HT1080 (cell line): ENCODE measurements at regions not wholly inside any gene's neighbourhood (a gene's known extent, or its start where the extent isn't known, plus 50 kb on each side); places are given as distances from the start of the nearest gene placed in this dataset.

Experiments used
- DNase-seq: peaks from one replicate; pipeline ENCODE4 v3.0.0-alpha.2; 2015; ENCODE audit warnings: low read depth

GRCh38 chr3:28738425-28738824 lies 389.8 kb upstream of the AZI2 start:
- no peak for DNase-seq

- DNase-seq = no peak
Measured at GRCh38 chr3:28739647-28740046, 391.0 kb upstream of the AZI2 start.

DNA sequence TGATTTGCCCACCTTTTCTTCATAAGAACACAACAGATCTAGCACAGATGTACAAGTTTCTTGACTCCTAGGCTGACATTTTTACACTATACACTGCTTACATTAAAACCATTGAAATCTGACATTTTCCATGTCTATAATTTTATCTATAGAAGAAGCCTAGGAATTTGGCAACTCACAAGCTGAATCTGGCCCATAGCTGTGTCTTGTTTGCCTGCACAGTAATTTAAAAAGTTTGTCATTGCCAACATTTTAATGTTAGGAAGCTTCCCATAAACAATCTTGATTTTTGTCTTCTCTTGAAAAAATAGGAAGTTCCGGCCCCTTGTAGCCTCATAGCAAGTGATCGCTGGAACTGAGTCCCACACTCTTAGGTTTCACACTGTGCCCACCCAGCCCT lies 394.6 kb upstream of the AZI2 start:
- DNase-seq = no peak

DNA sequence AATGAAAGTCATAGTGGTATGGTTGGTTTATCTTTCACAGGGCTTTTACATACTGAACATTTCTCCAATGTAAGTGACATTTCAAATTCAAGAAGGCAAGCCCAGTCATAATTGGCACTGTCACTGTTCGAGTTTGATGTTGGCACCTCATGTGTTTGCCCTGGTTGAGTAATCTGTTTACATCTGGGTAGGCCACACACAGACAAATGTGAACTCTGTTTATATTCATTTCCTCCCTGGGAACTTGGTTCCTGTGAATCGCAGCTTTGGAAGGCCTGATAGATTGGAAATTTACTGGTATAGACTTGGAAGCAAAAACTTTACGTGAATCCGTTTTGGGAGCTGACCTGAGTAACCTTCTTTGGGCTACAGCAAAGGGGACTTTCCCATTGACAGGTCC lies 395.2 kb upstream of the AZI2 start:
- DNase-seq = no peak

DNA sequence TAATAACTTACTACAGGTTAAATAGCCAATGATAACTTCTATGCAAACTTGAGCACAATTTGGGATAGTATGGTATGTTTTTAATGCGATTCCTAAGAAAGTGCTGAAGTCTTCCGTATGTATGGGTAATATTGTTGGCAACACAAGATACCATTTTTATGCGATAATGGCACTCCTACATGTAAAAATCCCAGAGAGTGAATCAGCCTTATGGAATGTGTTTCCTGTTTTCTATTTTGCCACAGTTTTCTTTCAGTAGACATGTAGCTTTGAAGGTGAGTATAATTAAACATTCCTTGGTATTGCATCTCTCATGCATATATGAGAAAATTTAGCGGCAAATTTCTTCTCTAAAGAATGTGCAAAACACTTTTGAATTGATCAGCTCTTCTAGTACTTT lies 396.8 kb upstream of the AZI2 start:
- DNase-seq = peak; percentile 34

DNA sequence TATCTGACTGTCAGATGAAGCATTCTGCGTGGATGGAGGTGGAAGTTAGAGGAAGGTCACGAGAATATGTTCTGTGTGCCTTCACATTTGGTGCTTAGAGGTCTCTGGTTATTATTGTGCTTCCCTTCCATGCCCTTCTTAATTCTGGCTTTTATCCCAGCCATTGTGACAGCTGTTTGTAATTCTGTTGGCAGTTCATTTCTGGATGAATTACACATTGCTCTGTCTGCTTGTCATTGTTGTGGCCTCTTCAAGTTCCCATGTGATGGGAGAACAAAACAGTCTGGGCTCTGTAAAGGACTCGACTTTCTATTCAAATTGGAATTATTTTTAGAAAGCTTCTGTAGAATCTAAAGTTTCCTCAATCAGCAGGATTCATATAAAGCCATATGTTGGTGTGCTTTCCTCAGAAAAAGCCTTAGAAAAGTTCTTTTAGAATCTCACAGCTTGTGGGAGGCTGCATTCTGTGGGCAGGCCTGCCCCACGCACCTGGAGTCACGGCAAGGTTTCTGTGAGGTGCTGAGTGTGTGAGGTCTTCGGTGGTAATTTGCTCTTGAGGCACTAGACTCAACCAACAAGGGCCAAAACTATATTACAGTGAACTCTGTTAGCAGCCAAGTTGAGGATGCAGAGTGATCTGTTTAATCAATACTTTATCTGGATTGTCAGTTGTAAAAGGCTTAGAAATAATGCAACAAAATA lies 397.4 kb upstream of the AZI2 start:
- DNase-seq = no peak

DNA sequence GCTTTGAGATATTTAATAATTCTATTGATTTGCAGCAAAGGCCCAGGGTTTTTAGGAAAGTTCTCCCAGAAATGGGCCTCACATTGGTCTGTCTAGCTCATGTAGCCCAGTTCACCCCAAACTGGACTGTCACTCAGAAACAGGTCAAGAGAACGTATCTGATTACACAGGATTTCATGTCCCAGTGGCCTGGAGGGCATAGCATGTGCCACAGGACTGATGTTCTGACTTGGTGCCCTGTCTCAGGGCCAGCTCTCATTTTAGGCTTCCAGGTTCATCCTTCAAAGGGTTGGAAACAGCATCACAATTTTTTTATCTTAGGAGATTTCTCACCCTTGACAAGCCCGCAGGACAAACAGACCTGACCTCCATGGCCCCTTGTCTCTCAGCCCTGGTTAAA lies 398.4 kb upstream of the AZI2 start:
- DNase-seq = no peak

GRCh38 chr3:28751864-28752263 lies 403.2 kb upstream of the AZI2 start:
- DNase-seq = no peak

DNA sequence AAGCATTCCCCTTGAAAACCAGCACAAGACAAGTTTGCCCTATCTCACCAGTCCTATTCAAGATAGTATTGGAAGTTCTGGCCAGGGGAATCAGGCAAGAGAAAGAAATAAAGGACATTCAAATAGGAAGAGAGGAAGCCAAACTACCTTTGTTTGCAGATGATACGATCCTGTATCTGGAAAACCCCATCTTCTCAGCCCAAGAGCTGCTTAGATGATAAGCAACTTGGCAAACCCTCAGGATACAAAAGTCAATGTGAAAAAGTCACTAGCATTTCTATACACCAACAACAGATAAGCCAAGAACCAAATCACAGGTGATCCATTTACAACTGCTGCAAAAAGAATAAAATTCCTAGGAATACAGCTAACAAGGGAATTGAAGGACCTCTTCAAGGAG lies 403.7 kb upstream of the AZI2 start:
- DNase-seq = no peak

GRCh38 chr3:28756056-28756455 lies 407.4 kb upstream of the AZI2 start:
- DNase-seq = no peak

GRCh38 chr3:28758115-28758514 lies 409.5 kb upstream of the AZI2 start:
- no peak for DNase-seq

DNA sequence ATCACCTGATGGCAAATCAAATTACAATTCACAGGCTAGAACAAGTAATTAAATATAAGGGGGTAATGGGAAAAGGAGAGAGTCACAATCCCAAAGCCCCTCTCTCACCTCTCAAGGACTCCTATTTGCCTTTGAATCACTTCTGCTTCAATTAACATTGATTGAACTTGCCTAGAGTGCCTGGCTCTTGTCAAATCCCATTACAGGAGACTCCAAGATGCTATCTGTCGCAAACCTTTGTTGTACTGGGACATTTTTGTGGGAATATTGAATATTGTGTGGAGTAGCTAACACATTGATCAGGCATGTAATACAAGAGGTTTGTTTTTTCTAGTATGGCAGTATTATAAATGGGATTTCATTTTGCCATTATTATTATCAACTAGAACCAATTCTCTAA lies 412.8 kb upstream of the AZI2 start:
- no peak for DNase-seq

- DNase-seq = no peak
Measured at GRCh38 chr3:28765194-28765593, 416.6 kb upstream of the AZI2 start.

- DNase-seq = no peak
Measured at GRCh38 chr3:28768439-28768838, 419.8 kb upstream of the AZI2 start.

- DNase-seq = no peak
Measured at GRCh38 chr3:28777806-28778475, 429.3 kb upstream of the AZI2 start.

GRCh38 chr3:28780480-28780879 lies 431.9 kb upstream of the AZI2 start:
- no peak for DNase-seq

- no peak for DNase-seq
Measured at GRCh38 chr3:28781053-28781452, 432.4 kb upstream of the AZI2 start.

- DNase-seq = no peak
Measured at GRCh38 chr3:28786446-28786845, 437.8 kb upstream of the AZI2 start.

- no peak for DNase-seq
Measured at GRCh38 chr3:28788571-28788970, 439.9 kb upstream of the AZI2 start.

DNA sequence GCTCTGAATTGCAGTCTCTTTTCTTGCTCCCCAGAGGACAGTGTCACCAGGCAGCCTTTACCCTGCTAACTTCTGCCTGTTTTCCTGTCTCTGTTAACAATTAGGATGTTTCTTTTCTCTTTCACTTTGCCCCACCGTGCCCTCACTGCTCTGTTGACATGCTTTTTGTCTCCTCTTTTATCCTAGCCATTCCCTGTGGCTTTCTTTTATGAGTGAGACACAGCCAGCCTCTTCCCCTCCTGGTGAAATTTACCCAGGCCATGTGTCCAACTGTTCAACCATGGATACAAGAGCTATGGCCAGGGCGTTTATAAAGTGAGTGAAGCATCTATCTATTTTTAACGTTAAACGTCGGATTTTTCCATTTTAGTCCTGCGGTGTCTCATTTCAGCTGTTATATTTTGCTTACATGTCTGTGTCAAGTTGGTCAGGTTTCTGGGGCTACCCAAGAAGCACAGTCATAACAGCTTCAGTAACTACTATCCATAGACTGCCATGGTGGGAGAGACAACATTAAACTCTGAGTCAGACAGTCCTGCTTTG lies 443.2 kb upstream of the AZI2 start:
- DNase-seq = no peak

GRCh38 chr3:28792604-28793003 lies 444.0 kb upstream of the AZI2 start:
- DNase-seq = no peak

DNA sequence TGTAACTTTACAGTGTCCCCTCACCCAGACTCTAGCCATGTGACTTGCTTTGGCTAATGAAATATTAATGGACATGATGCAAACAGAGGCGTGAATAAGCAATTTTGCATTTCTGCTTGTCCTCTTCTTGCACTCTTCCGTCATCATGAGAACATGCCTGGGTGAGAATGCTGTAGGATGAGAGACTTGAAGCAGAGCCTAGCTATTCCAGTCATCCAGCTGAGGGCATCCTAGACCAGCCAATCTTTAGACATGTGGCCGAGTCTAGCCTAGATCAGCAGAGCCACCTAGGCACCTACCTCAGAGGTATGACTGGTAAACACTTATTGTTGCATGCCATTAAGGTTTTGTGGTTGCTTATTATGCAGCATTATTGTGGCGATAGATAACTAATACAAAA lies 450.5 kb upstream of the AZI2 start:
- DNase-seq = peak; percentile 10

- DNase-seq = no peak
Measured at GRCh38 chr3:28800203-28800602, 451.6 kb upstream of the AZI2 start.
